BJ (cell line): ENCODE measurements at regions not wholly inside any gene's neighbourhood (a gene's known extent, or its start where the extent isn't known, plus 50 kb on each side); places are given as distances from the start of the nearest gene placed in this dataset.

Experiments
- CTCF ChIA-PET: fragments of 350-600 bp; formaldehyde crosslinking; extraction: SDS; loops from one replicate; lab custom pipeline; 2021; ENCODE audit warnings: antibody characterized with exemption, inconsistent platforms; lab: Yijun Ruan, JAX
- POLR2A ChIA-PET: fragments of 300-600 bp; sonication (Branson Sonifier 250); formaldehyde crosslinking; extraction: SDS; loops from one replicate; lab custom pipeline; 2021; ENCODE audit warnings: antibody characterized with exemption; lab: Charles Lee
- DNase-seq: peaks from one replicate; pipeline ENCODE4 v3.0.0-alpha.2; 2011; ENCODE audit warnings: low read depth
- H3K27me3 ChIP-seq: 2 replicates; pipeline ENCODE4 v1.6.0; 2011; ENCODE audit warnings: low read length; ENCODE audit not compliant: control insufficient read depth, insufficient read depth
- H3K36me3 ChIP-seq: 2 replicates; pipeline ENCODE4 v1.5.1; 2011; ENCODE audit warnings: low read length; ENCODE audit not compliant: control insufficient read depth, insufficient read depth
- H3K4me3 ChIP-seq: 2 replicates; pipeline ENCODE4 v1.5.1; 2011; ENCODE audit warnings: low read depth, mild to moderate bottlenecking, control low read depth, low read length
- TF ChIP-seq, protein P1 (sequence below): IDR thresholded peaks from 2 replicates; pipeline ENCODE4 v1.5.1; 2011; ENCODE audit warnings: low read depth, mild to moderate bottlenecking, control low read depth, inconsistent platforms, low read length, moderate library complexity; ENCODE audit not compliant: insufficient read depth

- TF ChIP-seq, protein P1, sequence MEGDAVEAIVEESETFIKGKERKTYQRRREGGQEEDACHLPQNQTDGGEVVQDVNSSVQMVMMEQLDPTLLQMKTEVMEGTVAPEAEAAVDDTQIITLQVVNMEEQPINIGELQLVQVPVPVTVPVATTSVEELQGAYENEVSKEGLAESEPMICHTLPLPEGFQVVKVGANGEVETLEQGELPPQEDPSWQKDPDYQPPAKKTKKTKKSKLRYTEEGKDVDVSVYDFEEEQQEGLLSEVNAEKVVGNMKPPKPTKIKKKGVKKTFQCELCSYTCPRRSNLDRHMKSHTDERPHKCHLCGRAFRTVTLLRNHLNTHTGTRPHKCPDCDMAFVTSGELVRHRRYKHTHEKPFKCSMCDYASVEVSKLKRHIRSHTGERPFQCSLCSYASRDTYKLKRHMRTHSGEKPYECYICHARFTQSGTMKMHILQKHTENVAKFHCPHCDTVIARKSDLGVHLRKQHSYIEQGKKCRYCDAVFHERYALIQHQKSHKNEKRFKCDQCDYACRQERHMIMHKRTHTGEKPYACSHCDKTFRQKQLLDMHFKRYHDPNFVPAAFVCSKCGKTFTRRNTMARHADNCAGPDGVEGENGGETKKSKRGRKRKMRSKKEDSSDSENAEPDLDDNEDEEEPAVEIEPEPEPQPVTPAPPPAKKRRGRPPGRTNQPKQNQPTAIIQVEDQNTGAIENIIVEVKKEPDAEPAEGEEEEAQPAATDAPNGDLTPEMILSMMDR: no peak
- Histone ChIP-seq H3K27me3 (no peaks in the 10 kb centered on the region), H3K4me3 (no peak overlapping the region), H3K36me3 (no peaks in the 10 kb centered on the region)
- CTCF ChIA-PET: no interaction called here
- DNase-seq: peak; percentile 77
- POLR2A ChIA-PET: no interaction called here
Observed at GRCh38 chr18:41073372-41073954, 881.6 kb upstream of the PIK3C3 start.

- TF ChIP-seq, protein P1: no peak
- CTCF ChIA-PET: no interaction called here
- H3K36me3 ChIP-seq: no peaks in the 10 kb centered on the region
- H3K4me3 ChIP-seq: no peak overlapping the region
- no peaks in the 10 kb centered on the region for H3K27me3 ChIP-seq
- POLR2A ChIA-PET: no interaction called here
- DNase-seq: no peak
Observed at GRCh38 chr18:41072946-41073345, 882.1 kb upstream of the PIK3C3 start.

DNA sequence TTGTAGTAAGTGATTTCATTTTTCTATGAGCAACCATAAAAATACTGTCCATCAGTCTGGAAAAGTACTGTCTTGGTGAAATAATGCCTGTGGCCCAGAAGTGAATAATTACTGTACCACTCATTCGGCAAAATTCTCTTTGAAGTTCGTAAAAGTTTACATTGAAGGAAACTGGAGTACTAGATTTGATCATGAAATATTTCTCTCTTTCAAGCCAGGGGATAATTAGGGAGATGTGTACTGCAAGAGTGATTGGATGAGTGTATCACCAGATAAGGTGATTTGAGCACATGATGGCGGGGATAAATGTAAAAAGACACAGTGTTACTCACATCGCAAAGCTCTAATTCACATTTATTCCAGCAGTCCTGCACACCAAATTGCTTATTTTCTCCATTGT lies 883.2 kb upstream of the PIK3C3 start:
- H3K36me3 ChIP-seq: no peaks in the 10 kb centered on the region
- ChIA-PET CTCF (no interaction called here), POLR2A (interaction anchor here (0.5 kb wide), 1 partner anchor 10 kb away, joined by 3 read pairs; no protein-coding TSS in a partner anchor)
- H3K27me3 ChIP-seq: no peaks in the 10 kb centered on the region
- TF ChIP-seq, protein P1: no peak
- DNase-seq: no peak
- H3K4me3 ChIP-seq: no peak overlapping the region

- CTCF ChIA-PET: no interaction called here
- Histone ChIP-seq H3K36me3 (no peaks in the 10 kb centered on the region), H3K27me3 (no peaks in the 10 kb centered on the region), H3K4me3 (no peak overlapping the region)
- POLR2A ChIA-PET: no interaction called here
- DNase-seq: no peak
- TF ChIP-seq, protein P1: no peak
Observed at GRCh38 chr18:41069167-41069566, 885.9 kb upstream of the PIK3C3 start.

GRCh38 chr18:41064916-41065315 lies 890.1 kb upstream of the PIK3C3 start:
- Histone ChIP-seq H3K4me3 (no peak overlapping the region), H3K36me3 (no peaks in the 10 kb centered on the region), H3K27me3 (no peaks in the 10 kb centered on the region)
- ChIA-PET CTCF (interaction anchor here (1.1 kb wide), 1 partner anchor 31 kb away, joined by 4 read pairs; no protein-coding TSS in a partner anchor), POLR2A (no interaction called here)
- TF ChIP-seq, protein P1: no peak
- DNase-seq: no peak
